Adrenal gland (tissue), 5 donors: ENCODE measurements at regions not wholly inside any gene's neighbourhood (a gene's known extent, or its start where the extent isn't known, plus 50 kb on each side); places are given as distances from the start of the nearest gene placed in this dataset.

Experiments used
- CTCF ChIP-seq, 6 experiments: fragments of 450-650 bp in 4 of 6; fragments of 200-600 bp in 2 of 6; sonication (generic) in 1 of 6; IDR thresholded peaks; 1 replicate in 5 of 6; 2 replicates in 1 of 6; pipeline versions ENCODE4 v1.5.1 to v1.8.0; 2016 to 2021; ENCODE audit warnings: antibody characterized with exemption in 6 of 6, mild to moderate bottlenecking in 2 of 6, moderate library complexity in 1 of 6
- POLR2A ChIP-seq, 2 donors: fragments of 450-650 bp; IDR thresholded peaks; one replicate each; pipeline ENCODE4 v1.6.1; 2017; ENCODE audit warnings: antibody characterized with exemption in 2 of 2, mild to moderate bottlenecking in 2 of 2, moderate library complexity in 1 of 2
- donor health status: DM: no; HTN: no; CAD: no.

DNA sequence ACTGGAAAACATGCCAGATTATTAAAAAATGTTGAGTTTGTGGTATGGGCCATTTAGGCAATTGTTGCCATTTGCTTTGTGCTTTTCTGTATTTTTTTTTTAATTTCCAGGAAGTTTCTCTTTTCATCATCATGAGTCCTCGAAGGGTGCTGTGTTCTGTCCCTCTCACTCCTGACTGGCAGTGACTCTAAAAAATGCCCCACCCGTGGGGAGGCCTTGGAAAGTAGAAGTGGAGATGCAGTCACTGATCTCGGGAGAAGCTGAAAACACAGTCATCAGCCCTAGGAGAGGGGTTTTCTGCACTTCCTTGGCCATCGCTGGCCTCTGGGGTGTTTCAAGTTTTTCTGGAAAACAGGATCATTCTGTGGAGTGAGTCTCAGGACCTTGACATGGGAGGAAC, 98.5 kb upstream of the GRK3 start:
- TF ChIP-seq CTCF (IDR thresholded peaks at IDR 0.05): no peak
- no peak for TF ChIP-seq POLR2A (IDR thresholded peaks at IDR 0.05)
